Erythroblast (primary cell): ENCODE measurements at regions not wholly inside any gene's neighbourhood (a gene's known extent, or its start where the extent isn't known, plus 50 kb on each side); places are given as distances from the start of the nearest gene placed in this dataset.

ENCODE experiments used
- GATA1 ChIP-seq: IDR thresholded peaks from 2 replicates; pipeline ENCODE4 v1.6.1; 2011; ENCODE audit warnings: low read depth, mild to moderate bottlenecking, control low read depth, low read length, moderate library complexity
- POLR2A ChIP-seq: IDR thresholded peaks from 2 replicates; pipeline ENCODE4 v1.6.1; 2011; ENCODE audit warnings: mild to moderate bottlenecking, low read length

DNA sequence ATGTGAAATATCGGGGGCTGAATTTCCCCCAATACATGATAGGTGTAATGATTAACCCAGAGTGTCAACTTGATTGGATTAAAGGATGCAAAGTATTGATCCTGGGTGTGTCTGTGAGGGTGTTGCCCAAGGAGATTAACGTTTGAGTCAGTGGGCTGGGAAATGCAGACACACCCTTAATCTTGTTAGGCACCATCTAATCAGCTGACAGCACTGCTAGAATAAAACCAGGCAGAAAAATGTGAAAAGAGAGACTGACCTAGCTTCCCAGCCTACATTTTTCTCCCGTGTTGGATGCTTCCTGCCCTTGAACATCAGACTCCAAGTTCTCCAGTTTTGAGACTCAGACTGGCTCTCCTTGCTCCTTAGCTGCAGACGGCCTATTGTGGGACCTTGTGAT, 247.8 kb downstream of the OTOL1 start:
- TF ChIP-seq POLR2A (no peak), GATA1 (no peak)
